PC-3 (cell line): ENCODE measurements at regions not wholly inside any gene's neighbourhood (a gene's known extent, or its start where the extent isn't known, plus 50 kb on each side); places are given as distances from the start of the nearest gene placed in this dataset.

Experiments used
- ATAC-seq: fragments of 200-7000 bp; cut with Tn5 transposase; 2 replicates; pipeline ENCODE4 v1.9.1; 2020; ENCODE audit warnings: mild to moderate bottlenecking, moderate library complexity
- BruUV-seq: library from RNA; stranded (reverse); fragments of 400-500 nt; replicated peaks from 2 replicates; lab custom pipeline; 2021; lab: Mats Ljungman, UMichigan
- CTCF ChIA-PET: fragments of 300-600 bp; sonication (Branson Sonifier 250); formaldehyde crosslinking; loops from one replicate; lab custom pipeline; 2022; ENCODE audit warnings: antibody characterized with exemption; lab: Charles Lee
- POLR2A ChIA-PET: fragments of 300-600 bp; sonication (Branson Sonifier 250); formaldehyde crosslinking; loops from one replicate; lab custom pipeline; 2022; ENCODE audit warnings: antibody characterized with exemption; ENCODE audit not compliant: unreplicated experiment; lab: Charles Lee
- DNase-seq: peaks from one replicate; pipeline ENCODE4 v3.0.0-alpha.2; 2015
- H2AFZ ChIP-seq: fragments of 300-600 bp; sonication (generic); 2 replicates; pipeline ENCODE4 v1.6.0; 2016; ENCODE audit warnings: antibody characterized with exemption, low read length
- H3F3A ChIP-seq: fragments of 300-600 bp; sonication (generic); one replicate; pipeline ENCODE4 v1.6.0; 2017; ENCODE audit warnings: antibody characterized with exemption, low read length, control low read depth, mild to moderate bottlenecking; ENCODE audit not compliant: unreplicated experiment
- H3K27ac ChIP-seq: fragments of 300-600 bp; sonication (generic); 2 replicates; pipeline ENCODE4 v1.5.1; 2016; ENCODE audit warnings: mild to moderate bottlenecking, low read length
- H3K27me3 ChIP-seq: fragments of 300-600 bp; sonication (generic); 2 replicates; pipeline ENCODE4 v1.6.1; 2016; ENCODE audit warnings: low read length, mixed read lengths
- H3K36me3 ChIP-seq: fragments of 300-600 bp; sonication (generic); 2 replicates; pipeline ENCODE4 v1.6.1; 2016; ENCODE audit warnings: low read depth, mixed run types, low read length, mixed read lengths
- H3K4me1 ChIP-seq: fragments of 300-600 bp; sonication (generic); 2 replicates; pipeline ENCODE4 v1.5.1; 2016; ENCODE audit warnings: low read length; ENCODE audit not compliant: insufficient read depth
- H3K4me2 ChIP-seq: fragments of 300-600 bp; sonication (generic); 2 replicates; pipeline ENCODE4 v1.6.0; 2016; ENCODE audit warnings: low read length
- H3K4me3 ChIP-seq: fragments of 300-600 bp; sonication (generic); 2 replicates; pipeline ENCODE4 v1.5.1; 2016; ENCODE audit warnings: mild to moderate bottlenecking, low read length, mixed read lengths
- H3K79me2 ChIP-seq: fragments of 300-600 bp; sonication (generic); 2 replicates; pipeline ENCODE4 v1.6.1; 2017; ENCODE audit warnings: low read length, mixed read lengths
- H3K9ac ChIP-seq: fragments of 300-600 bp; sonication (generic); 2 replicates; pipeline ENCODE4 v1.6.0; 2016; ENCODE audit warnings: mild to moderate bottlenecking, low read length
- H3K9me2 ChIP-seq: fragments of 300-600 bp; sonication (generic); replicated peaks from 2 replicates; pipeline ENCODE4 v1.6.1; 2016; ENCODE audit warnings: mixed run types, low read length, mixed read lengths
- H3K9me3 ChIP-seq: fragments of 300-600 bp; sonication (generic); 2 replicates; pipeline ENCODE4 v1.6.1; 2016; ENCODE audit warnings: low read length, mixed read lengths
- H4K20me1 ChIP-seq: fragments of 300-600 bp; sonication (generic); 2 replicates; pipeline ENCODE4 v1.6.1; 2016; ENCODE audit warnings: low read length, mixed read lengths
- CTCF ChIP-seq: fragments of 300-600 bp; sonication (generic); conservative IDR thresholded peaks from 2 replicates; pipeline ENCODE4 v1.5.1; 2017; ENCODE audit warnings: antibody characterized with exemption, low read depth, mild to moderate bottlenecking, low read length
- EZH2 ChIP-seq: fragments of 300-600 bp; sonication (generic); IDR thresholded peaks from one replicate; pipeline ENCODE4 v1.6.1; 2017; ENCODE audit warnings: antibody characterized with exemption, mild to moderate bottlenecking, low read length; ENCODE audit not compliant: unreplicated experiment
- EZH2phosphoT487 ChIP-seq: fragments of 300-600 bp; sonication (generic); IDR thresholded peaks from 2 replicates; pipeline ENCODE4 v1.6.1; 2018; ENCODE audit warnings: mild to moderate bottlenecking, antibody characterized with exemption, low read length, borderline replicate concordance
- intact Hi-C: fragments of 100-400 bp; cut with micrococcal nuclease; formaldehyde crosslinking; loops from 2 replicates; pipeline ENCODE4 v1.9.0; 2023

GRCh38 chr20:37640600-37641561 lies 52.9 kb upstream of the CTNNBL1 start:
- Histone ChIP-seq H2AFZ (no peak overlapping the region), H3K27ac (no peak overlapping the region), H3K79me2 (no peaks in the 10 kb centered on the region), H3K9me3 (no peaks in the 10 kb centered on the region), H3K27me3 (peaks cover 54% of the 10 kb centered on the region), H3K36me3 (no peaks in the 10 kb centered on the region), H3K4me1 (no peaks in the 10 kb centered on the region), H3K9me2 (no peaks in the 10 kb centered on the region), H3K4me3 (no peak overlapping the region), H3K9ac (no peak overlapping the region), H4K20me1 (no peaks in the 10 kb centered on the region), H3K4me2 (no peak overlapping the region), H3F3A (no peaks in the 10 kb centered on the region)
- DNase-seq: peak; percentile 59
- no TSS peak for BruUV-seq
- ChIA-PET POLR2A (no interaction called here), CTCF (no interaction called here)
- TF ChIP-seq EZH2 (no peak), EZH2phosphoT487 (0 out of 2 replicates have a peak, but pooled peaks have one; percentile 25)
- peak; percentile 60 for ATAC-seq
- intact Hi-C loops: no loop called here

- Histone ChIP-seq H4K20me1 (no peaks in the 10 kb centered on the region), H3K36me3 (no peaks in the 10 kb centered on the region), H3K9me3 (no peaks in the 10 kb centered on the region), H3K4me1 (no peaks in the 10 kb centered on the region), H3K4me3 (no peak overlapping the region), H3K4me2 (no peak overlapping the region), H3K79me2 (no peaks in the 10 kb centered on the region), H2AFZ (no peak overlapping the region), H3K27ac (no peak overlapping the region), H3K27me3 (peaks cover 41% of the 10 kb centered on the region), H3K9me2 (no peaks in the 10 kb centered on the region), H3K9ac (no peak overlapping the region), H3F3A (no peaks in the 10 kb centered on the region)
- ChIA-PET CTCF (no interaction called here), POLR2A (no interaction called here)
- no peak for ATAC-seq
- TF ChIP-seq CTCF (no peak), EZH2phosphoT487 (no peak), EZH2 (no peak)
- intact Hi-C loops: no loop called here
- DNase-seq: no peak
- BruUV-seq: no TSS peak
These were observed 55.3 kb upstream of the CTNNBL1 start for GRCh38 chr20:37638527-37638926.

GRCh38 chr20:37636977-37637376 lies 56.9 kb upstream of the CTNNBL1 start:
- H3F3A ChIP-seq: no peaks in the 10 kb centered on the region
- no peak overlapping the region for H3K27ac ChIP-seq
- H3K9me2 ChIP-seq: no peaks in the 10 kb centered on the region
- POLR2A ChIA-PET: no interaction called here
- no peaks in the 10 kb centered on the region for H3K9me3 ChIP-seq
- H3K4me2 ChIP-seq: no peak overlapping the region
- H3K4me3 ChIP-seq: no peak overlapping the region
- intact Hi-C loops: no loop called here
- BruUV-seq: no TSS peak
- CTCF ChIA-PET: no interaction called here
- no peaks in the 10 kb centered on the region for H4K20me1 ChIP-seq
- no peaks in the 10 kb centered on the region for H3K79me2 ChIP-seq
- no peak overlapping the region for H2AFZ ChIP-seq
- peaks cover 26% of the 10 kb centered on the region for H3K27me3 ChIP-seq
- no peak overlapping the region for H3K9ac ChIP-seq
- H3K36me3 ChIP-seq: no peaks in the 10 kb centered on the region
- no peak for TF ChIP-seq CTCF
- no peak for TF ChIP-seq EZH2phosphoT487
- no peak for TF ChIP-seq EZH2
- DNase-seq (no peak), ATAC-seq (no peak)
- H3K4me1 ChIP-seq: no peaks in the 10 kb centered on the region
